ENCODE measurements at regions not wholly inside any gene's neighbourhood (a gene's known extent, or its start where the extent isn't known, plus 50 kb on each side); places are given as distances from the start of the nearest gene placed in this dataset.
"Not testable (repeated sequence)": the region's sequence is repeated elsewhere in the genome, so short reads cannot be mapped to it uniquely, and the experiment has no call there.

DNA sequence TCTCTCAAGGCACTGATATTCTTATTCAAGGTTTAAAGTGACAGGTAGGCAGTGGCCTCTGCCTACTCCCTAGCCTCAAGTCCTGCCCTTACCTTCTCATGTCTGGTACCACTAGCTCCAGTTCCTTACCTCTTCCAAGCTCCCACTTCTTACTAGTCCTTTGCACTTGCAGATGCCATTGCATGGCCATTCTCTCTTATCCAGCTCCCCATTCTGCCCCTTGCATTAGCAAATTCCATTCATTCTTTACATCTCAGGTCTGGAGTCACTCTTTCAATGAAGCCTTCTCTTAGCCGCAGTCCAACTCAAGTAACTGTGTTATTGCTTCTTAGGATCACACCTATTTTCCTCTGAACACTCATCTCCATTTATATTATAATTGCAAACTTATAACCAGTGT is 807.1 kb downstream of the EDEM1 start:
- no peak for DNase-seq (ENCODE audit: low read depth)

DNA sequence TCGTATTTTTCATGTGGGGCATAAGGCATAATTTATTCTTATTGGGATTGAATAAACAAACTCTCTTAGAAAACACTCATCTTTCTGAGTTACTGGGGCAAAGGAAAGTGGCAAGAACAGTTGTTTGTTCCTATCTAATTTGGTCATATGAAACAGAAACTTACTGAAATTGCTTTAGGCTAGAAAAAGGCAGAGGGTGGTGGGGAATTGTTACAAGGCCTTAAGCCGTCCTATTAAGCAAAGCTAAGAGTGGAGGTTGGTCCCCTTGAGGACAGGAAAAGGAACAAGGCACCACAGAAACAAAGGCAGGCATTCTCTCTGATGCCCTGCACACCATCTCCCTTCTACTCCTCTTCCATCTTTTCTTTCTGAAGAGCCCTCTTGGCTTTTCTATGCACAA is 830.9 kb downstream of the EDEM1 start:
- no peak for DNase-seq (ENCODE audit: low read depth)

DNA sequence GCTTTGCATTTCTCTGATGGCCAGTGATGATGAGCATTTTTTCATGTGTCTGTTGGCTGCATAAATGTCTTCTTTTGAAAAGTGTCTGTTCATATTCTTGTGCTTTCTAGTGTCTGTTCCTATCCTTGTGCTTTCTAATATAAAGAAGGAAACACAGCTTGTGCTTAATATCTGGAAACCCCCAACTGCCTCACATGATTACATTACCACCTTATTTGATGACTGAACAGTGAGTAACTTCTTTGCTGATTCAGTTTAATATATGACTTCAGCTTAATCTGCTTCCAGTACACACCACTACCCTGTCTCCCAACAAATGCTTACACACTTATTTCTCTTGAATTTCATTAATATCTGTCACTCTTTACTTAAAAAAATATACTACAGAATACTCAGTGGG is 835.1 kb downstream of the EDEM1 start:
- no peak for DNase-seq (ENCODE audit: low read depth)

DNA sequence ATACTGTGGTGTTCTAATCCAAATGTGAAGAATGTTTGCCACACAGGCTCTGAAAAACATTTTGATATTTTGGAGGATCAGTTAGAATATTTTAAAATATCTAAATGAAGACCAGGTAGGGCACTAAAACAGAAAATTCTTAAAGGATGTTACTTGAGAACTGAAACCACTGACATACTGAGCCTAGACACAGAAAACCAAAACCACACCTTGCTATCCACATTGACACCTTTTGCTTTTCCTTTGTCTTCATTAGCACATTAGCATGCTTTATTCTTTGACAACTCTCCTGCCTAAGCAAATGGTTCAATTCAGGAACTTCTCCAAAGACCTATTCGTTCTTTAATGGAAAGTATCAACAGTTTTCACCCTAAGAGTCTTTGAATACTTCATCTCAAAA is 835.9 kb upstream of the GRM7 start:
- no peak for DNase-seq (ENCODE audit: low read depth)

DNA sequence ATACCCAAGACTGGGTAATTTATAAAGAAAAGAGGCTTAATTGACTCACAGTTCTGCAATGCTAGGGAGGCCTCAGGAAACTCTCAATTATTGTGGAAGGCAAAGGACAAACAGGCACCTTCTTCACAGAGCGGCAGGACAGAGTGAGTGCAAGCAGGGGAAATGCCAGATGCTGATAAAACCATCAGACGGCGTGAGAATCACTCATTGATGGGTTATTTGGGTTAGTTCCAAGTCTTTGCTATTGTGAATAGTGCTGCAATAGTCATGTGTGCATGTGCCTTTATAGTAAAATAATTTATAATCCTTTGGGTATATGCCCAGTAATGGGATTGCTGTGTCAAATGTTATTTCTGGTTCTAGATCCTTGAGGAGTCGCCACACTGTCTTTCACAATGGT is 830.3 kb upstream of the GRM7 start:
- not testable (repeated sequence) for DNase-seq (ENCODE audit: low read depth)

DNA sequence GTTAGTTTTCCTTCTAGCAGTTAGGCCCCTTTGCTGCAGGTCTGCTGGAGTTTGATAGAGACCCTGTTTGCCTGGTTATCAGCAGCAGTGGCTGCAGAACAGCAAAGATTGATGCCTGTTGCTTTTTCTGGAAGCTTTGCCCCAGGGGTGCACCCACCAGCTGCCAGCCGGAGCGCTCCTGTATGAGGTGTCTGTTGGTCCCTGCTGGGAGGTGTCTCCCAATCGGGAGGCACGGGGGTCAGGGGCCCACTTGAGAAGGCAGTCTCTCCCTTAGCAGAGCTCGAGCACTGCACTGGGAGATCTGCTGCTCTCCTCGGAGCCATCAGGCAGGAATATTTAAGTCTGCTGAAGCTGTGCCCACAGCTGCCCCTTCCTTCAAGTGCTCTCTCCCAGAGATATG is 825.3 kb upstream of the GRM7 start:
- DNase-seq (ENCODE audit: low read depth), result no peak

DNA sequence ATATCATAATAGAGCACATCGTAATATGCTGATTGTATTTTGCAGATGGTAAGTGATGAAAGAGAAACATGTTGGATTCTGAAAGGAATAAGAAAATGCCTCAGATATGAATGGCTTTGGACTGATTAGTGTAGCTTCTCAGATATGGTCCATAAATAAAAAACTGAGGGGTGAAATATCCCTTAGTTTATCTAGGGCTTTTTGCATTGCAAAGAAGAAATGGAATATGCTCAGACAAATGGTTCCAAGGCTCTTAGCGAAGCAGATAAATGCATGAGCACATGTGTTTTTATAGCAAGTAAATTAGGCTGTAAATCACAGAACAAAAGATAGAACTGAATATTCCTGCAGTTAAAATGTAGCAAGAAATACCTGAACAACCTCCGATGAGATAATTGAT is 820.9 kb upstream of the GRM7 start:
- DNase-seq (ENCODE audit: low read depth), result no peak

DNA sequence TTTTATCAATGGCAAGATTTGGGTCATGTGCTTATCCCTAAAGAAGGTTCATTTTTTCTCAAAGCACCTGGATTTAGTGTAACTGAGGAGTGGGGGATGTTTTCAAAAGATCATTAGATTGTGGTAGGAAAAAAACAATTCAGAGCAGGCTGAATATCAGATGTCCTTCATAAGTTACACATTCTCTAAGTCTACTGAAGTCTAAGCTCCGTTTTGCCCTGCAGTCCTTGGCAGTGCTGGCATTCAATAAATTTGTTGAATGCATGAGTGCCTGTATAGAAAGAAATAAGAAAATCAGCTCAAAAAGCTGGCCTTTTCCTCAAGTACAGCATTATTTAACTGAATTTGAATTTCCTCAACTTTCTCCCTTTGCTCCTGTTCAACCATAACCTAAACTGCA is 819.0 kb upstream of the GRM7 start:
- DNase-seq (ENCODE audit: low read depth), result no peak

DNA sequence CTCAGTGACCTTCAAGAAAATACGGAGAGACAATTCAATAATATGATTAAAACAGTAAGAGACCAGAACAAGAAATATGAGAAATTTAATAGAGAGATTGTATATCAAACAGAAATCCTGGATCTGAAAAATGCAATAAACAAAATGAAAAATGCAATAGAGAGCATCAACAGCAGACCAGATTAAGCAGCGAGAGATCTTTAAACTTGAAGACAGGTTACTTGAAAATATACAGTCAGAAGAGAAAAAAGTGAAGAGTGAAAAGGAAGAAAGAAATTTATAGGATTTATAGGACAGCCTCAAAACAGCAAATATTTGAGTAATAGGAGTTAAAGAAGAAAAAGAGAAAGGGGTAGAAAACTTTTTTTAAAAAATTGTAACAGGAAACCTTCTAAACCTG is 813.9 kb upstream of the GRM7 start:
- DNase-seq (ENCODE audit: low read depth), result no peak

DNA sequence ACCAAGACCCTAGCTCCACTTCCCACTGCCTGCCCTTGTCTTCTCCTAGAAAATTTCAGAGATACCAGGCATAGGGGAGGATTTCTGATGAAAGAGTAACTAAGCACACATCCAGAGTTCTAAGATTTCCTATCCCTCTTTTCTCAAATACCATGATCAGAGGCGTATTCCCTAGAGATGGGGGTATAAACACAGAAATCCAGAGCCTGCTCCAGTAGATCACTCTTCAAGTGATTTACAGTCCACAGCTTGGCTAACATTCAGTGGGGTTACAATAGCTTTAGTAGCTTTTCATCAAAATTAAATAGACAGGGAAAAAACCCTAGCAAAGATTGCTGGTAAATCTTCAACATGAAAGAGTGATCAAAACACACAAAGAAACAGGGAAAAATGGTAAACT is 800.7 kb upstream of the GRM7 start:
- no peak for DNase-seq (ENCODE audit: low read depth)

DNA sequence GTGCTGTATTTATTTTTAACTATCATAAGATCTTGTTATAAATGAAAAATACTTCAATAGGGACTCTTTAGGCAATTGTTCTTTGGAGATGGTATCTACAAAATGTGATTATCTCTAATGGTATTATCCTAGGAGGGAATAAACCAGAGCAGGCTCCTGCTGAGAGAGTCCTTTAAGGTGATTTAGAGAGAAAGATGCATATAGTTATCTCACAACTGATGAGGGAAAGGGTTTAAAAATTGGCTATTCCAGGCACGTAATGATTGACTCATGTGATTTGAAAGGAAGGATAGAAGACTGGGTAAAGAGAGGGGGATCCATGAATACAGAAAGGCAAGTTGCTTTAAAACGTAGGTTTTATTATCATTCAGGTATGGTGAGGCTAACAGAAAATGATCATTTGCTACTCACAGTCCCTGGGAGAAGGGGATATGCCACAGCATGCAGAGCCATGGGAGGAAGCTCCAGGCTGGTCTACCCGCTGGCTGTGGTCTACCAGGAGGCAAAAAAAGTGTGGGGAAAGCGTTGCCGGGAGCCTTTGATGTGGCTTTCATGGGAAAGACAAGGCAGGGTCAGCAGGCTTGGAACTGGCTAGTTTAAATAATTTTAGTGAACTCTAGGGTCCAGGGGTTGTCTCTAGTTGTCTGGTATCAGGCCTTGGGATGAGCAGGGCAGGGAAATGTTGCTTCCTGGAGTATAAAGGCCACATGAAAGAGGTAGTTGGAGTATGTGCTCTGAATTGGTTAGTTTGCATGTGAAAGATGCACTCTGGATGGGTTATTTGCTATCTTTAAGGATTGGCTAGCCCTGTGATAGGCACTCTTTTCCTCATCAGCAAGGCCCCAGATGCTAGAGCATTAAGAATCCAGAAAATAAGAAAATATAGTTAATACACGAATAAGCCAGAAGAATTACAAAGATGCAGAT is 798.4 kb upstream of the GRM7 start:
- DNase-seq (ENCODE audit: low read depth), result no peak

DNA sequence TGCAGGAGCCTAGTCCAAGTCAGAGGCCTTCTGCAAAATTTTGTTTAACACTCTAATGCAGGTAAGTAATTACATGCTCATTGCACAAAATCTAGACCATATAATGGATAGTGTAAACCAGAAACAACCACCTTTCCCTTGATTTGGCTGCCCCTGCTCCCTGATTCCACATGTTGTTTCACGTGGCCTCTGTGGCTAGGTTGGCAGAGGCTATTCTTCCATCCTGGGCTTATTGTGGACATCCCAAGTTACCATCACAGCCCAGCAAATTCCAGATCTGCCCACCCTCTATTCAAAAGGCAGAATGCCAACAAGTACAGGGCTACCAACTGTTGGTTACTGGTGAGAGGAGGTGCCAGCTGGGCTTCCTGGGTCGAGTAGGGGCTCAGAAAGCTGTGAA is 794.5 kb upstream of the GRM7 start:
- no peak for DNase-seq (ENCODE audit: low read depth)

DNA sequence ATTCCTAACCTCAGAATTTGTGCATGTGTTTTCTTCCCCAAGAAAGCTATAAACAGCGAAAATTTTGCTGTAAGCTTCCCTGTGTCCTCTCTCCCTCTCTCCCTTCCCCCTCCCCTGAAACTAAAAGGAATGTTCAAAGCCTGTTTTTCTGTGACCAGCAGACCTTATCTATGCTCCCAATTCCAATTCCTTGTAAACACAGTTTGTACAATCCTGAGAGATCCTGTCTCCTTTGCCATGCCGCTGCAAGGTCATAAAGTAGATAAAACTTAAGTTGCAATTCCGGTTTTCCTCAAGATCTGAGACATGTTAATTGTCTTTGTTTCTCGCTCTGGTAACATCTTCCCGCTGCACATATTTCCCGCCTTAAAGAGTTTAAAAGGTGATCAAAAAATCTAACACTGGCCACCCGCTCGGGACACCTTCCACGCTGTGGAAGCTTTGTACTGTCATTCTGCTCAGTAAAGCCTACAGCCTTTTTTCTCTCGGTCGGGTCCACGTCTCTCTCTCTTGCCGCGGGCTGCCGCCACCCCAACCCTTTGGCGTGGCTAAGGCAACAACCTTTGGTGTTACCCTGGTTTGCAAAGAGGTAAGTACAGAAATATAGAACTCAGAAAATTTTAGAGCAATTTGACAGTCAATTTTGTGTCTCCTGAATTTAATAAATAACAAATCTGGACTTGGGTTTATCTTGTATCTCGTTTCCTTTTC is 793.9 kb upstream of the GRM7 start:
- not testable (repeated sequence) for DNase-seq (ENCODE audit: low read depth)

DNA sequence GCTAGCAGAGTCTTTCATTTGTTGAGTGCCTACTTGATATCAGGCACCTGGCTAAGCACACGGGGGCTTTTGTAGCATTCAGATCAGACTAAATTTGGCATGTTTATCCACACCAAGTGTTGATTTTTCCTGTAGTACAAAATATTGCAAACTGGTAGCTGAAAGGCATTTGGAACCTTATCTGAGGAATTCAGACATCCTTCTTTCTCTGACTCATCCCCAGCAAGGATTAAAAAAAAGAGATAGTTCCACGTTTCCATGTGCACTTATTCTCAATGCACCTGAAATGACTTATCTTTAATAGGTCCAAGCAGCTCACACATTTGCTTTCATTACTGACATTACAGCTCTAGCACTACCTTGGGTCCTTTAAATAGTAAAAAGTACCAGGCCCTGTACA is 786.0 kb upstream of the GRM7 start:
- DNase-seq (ENCODE audit: low read depth), result no peak

DNA sequence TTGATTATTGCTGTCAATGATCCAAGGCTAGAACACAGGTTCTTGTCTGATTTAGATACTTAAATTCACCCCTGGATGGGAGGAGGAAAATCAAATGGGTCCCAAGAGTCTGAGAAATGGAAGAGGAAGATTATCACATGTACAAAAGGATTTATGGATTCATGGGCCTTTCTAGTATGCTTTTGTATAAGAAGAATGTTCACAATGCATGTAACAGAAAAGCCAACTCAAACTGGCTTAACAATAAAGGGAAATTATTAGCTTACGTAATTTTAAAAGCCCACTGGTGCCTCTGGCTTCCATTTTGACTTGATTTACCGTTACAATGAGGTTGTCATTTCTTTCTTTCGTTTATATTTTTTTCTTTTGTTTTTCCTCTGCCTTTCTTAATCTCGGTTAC is 782.5 kb upstream of the GRM7 start:
- DNase-seq (ENCODE audit: low read depth), result no peak

DNA sequence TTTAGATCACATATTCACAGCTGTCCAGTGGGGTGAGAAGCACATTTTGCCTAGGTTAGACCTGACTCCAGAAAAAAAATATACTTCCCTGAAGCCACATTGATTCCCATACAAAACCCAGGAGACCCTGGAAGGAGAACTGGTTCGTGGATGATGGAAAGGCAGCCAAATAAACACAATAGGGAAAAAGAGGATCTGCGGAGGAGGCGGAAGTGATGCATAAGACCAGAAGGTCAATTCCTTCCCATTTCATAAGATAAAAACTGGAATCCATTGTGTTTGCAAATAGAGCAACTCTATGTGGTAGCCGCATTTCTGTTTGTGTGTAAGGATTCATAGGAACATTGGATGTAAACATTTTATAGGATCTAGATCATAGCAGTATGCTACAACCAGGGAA is 781.9 kb upstream of the GRM7 start:
- no peak for DNase-seq (ENCODE audit: low read depth)

DNA sequence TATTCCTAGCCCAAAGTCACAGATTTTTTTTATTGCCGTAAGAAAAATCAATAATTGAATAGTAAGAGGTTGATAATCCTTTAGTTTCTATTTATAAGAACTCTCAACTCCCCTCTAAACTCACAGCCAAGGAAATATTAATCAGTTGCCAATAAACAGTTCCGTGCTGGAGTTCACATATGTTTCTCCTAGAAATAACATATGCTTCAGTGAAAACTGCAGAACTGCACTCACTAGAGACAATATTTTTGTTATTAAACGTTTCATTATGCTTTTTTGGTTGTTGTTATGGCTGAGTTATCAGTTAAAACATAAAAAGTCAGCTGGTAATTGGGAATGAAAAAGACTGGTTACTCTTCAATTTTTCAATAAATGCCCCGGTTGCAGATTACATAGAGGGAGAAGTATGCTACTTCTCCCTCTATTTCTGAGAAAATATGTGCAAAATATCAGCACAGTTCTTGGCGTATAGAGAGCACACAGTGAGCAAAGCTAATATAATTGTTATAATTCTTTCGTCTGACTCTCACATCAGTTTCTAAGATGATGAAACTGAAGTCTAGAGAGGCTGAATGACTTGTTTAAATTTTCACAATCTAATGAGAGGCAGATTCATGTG is 781.2 kb upstream of the GRM7 start:
- no peak for DNase-seq (ENCODE audit: low read depth)

DNA sequence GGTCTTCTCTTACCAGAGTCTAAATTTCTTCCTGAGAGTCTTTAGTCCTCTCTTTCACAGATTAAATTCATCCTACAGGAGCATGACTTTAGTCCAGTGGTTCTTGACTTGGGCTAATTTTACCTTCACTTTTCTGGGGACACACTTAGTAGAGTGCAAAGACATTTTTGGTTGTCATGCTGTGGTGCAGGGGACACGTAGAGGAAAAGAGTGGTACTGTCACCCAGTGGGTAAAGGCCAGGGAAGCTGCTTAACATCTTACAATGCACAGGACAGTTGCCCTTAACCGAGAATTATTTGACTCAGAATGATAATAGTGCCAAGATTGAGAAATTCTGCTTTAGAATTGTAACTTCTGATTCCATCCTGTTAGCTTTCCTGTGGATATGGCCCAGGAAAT is 772.5 kb upstream of the GRM7 start:
- no peak for DNase-seq (ENCODE audit: low read depth)

DNA sequence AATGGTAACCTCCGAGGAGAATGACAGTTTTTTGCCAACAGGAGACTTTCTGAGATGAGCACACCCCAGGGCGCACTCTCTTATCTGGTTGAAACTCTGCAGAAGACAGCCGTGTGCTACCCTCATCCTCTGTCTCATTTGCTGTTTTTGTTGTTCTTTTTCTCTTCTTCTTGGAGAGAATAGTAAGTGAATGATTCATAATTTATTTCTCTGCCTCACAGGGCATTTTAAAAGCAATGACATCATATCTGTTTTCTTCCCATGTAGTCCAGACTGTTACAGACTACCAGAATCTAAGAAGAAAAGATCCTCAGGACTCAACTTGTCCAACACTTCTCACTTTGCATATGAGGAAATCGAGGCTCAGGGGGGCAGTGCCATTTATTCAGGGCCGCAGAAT is 771.1 kb upstream of the GRM7 start:
- DNase-seq (ENCODE audit: low read depth), result no peak

DNA sequence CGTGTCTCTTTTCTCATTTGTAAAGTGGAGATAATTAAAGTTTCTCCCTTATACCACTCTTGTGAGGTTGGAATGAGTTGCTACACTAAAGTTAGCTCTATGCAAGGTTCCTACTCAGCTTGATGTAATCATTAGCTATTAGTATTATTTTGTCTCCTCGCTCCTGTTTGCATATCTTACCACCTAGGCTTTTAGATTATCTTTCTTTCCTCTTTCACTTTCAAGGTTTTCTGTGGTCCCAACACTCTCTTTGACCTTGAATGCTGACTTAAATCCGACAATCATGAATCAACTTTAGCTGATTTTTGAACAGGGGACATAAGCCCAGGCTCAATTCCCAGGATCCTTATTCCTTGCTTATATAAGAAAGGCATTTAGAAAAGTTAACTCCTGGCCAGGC is 769.7 kb upstream of the GRM7 start:
- DNase-seq (ENCODE audit: low read depth), result no peak

DNA sequence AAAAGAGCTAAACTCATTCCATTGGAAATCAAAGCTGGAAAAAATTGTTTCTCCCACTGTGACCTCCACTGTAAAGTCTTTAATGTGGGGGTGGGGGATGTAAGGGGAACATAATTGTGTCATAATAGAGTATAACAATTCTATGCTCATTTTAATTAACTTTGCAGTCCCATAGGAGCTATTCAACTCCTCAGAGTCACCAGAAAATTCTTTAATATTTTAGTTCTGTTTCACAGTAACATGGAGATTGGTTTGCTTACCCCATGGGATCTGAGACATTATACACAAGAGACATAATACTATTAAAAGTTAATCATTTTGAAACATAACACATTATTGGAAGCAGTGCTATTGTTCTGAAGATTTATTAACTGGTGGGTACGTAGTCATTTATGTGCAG is 765.9 kb upstream of the GRM7 start:
- DNase-seq (ENCODE audit: low read depth), result no peak

DNA sequence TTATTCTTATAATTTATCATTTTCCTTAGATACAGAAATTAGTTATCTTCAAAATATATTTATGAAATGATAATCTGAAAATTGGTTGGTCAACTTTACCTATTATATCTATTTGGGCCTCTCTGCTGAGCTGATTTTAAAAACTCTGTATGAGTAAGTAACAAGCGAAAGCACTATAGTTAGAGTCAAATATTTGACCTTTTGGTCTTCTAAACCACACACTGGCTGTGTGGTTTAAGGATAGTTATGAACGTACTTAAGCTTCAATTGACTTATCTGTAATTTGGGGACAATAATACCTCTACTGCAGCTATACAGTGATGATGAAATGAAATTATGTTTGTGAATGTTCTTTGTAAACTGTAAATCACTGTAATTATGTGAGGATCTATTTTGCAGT is 763.9 kb upstream of the GRM7 start:
- no peak for DNase-seq (ENCODE audit: low read depth)

DNA sequence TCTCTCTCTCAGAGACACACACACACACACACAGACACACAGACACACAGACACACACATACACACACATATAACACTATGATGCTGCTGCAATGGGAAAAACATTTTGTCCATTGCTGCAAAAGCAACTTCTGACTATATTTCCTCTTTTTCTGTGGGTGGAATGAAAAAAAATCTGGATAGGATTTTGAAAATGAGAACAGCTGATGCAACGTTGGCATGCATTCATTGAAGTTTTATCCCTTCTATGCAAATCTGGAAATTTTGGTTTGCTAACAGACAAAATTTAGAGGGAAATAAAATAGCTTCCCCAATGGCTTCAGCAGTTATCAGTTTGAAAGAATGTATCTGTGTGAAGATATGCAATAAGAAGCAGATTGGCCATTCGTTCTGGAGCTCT is 763.4 kb upstream of the GRM7 start:
- no peak for DNase-seq (ENCODE audit: low read depth)
